ENCODE measurements at regions not wholly inside any gene's neighbourhood (a gene's known extent, or its start where the extent isn't known, plus 50 kb on each side); places are given as distances from the start of the nearest gene placed in this dataset.
"Not testable (repeated sequence)": the region's sequence is repeated elsewhere in the genome, so short reads cannot be mapped to it uniquely, and the experiment has no call there.

- no peak for DNase-seq
These were observed 150.1 kb upstream of the STK32A start for GRCh38 chr5:147084702-147085101.

GRCh38 chr5:147085409-147085808, 149.4 kb upstream of the STK32A start:
- no peak for DNase-seq

- DNase-seq = no peak
These were observed 142.8 kb upstream of the STK32A start for GRCh38 chr5:147092044-147092443.

GRCh38 chr5:147093138-147093537, 141.7 kb upstream of the STK32A start:
- DNase-seq = no peak

- DNase-seq = no peak
These were observed 139.1 kb upstream of the STK32A start for GRCh38 chr5:147095740-147096139.

- DNase-seq = peak; percentile 43
These were observed 136.5 kb upstream of the STK32A start for GRCh38 chr5:147098233-147098790.

GRCh38 chr5:147101659-147102369, 133.0 kb upstream of the STK32A start:
- DNase-seq = no peak

GRCh38 chr5:147112899-147113298, 121.9 kb upstream of the STK32A start:
- DNase-seq = no peak

- no peak for DNase-seq
These were observed 120.9 kb upstream of the STK32A start for GRCh38 chr5:147113967-147114366.

GRCh38 chr5:147139759-147140158, 95.1 kb upstream of the STK32A start:
- DNase-seq = not testable (repeated sequence)

GRCh38 chr5:147140558-147140957, 94.3 kb upstream of the STK32A start:
- no peak for DNase-seq

GRCh38 chr5:147141580-147141979, 93.2 kb upstream of the STK32A start:
- not testable (repeated sequence) for DNase-seq

- no peak for DNase-seq
These were observed 91.6 kb upstream of the STK32A start for GRCh38 chr5:147143215-147143614.

- DNase-seq = no peak
These were observed 89.5 kb upstream of the STK32A start for GRCh38 chr5:147145328-147145727.

- DNase-seq = no peak
These were observed 86.1 kb upstream of the STK32A start for GRCh38 chr5:147148715-147149114.

- DNase-seq = no peak
These were observed 82.7 kb upstream of the STK32A start for GRCh38 chr5:147152086-147152485.

- no peak for DNase-seq
These were observed 80.0 kb upstream of the STK32A start for GRCh38 chr5:147154809-147155208.

GRCh38 chr5:147156012-147156411, 78.8 kb upstream of the STK32A start:
- DNase-seq = no peak

GRCh38 chr5:147160902-147161700, 73.7 kb upstream of the STK32A start:
- peak; percentile 30 for DNase-seq

- DNase-seq = no peak
These were observed 72.1 kb upstream of the STK32A start for GRCh38 chr5:147162740-147163139.

- DNase-seq = no peak
These were observed 67.3 kb upstream of the STK32A start for GRCh38 chr5:147167529-147167928.

GRCh38 chr5:147168578-147169327, 66.1 kb upstream of the STK32A start:
- no peak for DNase-seq

- DNase-seq = no peak
These were observed 65.4 kb upstream of the STK32A start for GRCh38 chr5:147169399-147169798.
